K562 (cell line): ENCODE measurements at regions not wholly inside any gene's neighbourhood (a gene's known extent, or its start where the extent isn't known, plus 50 kb on each side); places are given as distances from the start of the nearest gene placed in this dataset.

ENCODE experiments used
- CHD2 ChIP-seq: IDR thresholded peaks from 2 replicates; pipeline ENCODE4 v1.6.1; 2011; ENCODE audit warnings: low read depth, low read length
- CREB1 ChIP-seq, 2 experiments: sonication (generic) in 1 of 2; formaldehyde crosslinking in 1 of 2; IDR thresholded peaks; 2 replicates each; pipeline versions ENCODE4 v1.6.1 to v1.8.0; 2012 to 2022; ENCODE audit warnings: inconsistent platforms in 1 of 2, mild to moderate bottlenecking in 1 of 2, missing genetic modification reagents in 1 of 2, moderate library complexity in 1 of 2
- EZH2 ChIP-seq: IDR thresholded peaks from 2 replicates; pipeline ENCODE4 v1.6.1; 2012; ENCODE audit warnings: low read depth, mild to moderate bottlenecking, inconsistent platforms, low read length, borderline replicate concordance
- GATAD2B ChIP-seq: fragments of 450-650 bp; IDR thresholded peaks from 2 replicates; pipeline ENCODE4 v1.6.1; 2017; ENCODE audit warnings: mild to moderate bottlenecking, borderline replicate concordance
- ZNF609 ChIP-seq: sonication (generic); formaldehyde crosslinking; IDR thresholded peaks from 2 replicates; pipeline ENCODE4 v1.8.1; 2023; ENCODE audit warnings: missing genetic modification reagents, mild to moderate bottlenecking, borderline replicate concordance
- ZNF639 ChIP-seq, 2 experiments: fragments of 200-800 bp in 1 of 2; sonication (Bioruptor generic) in 1 of 2; sonication (generic) in 1 of 2; formaldehyde crosslinking in 1 of 2; IDR thresholded peaks in 1 of 2; conservative IDR thresholded peaks in 1 of 2; 2 replicates each; pipeline versions ENCODE4 v1.5.0 to v1.6.1; 2016 to 2020; ENCODE audit warnings: missing compliant biosample characterization in 1 of 2, missing genetic modification characterization in 1 of 2, missing genetic modification reagents in 1 of 2

- no peak for TF ChIP-seq ZNF639 (CRISPR knock-in tag; conservative IDR thresholded peaks at IDR 0.05 in 1 of 2, IDR thresholded peaks at IDR 0.05 in 1 of 2)
- TF ChIP-seq EZH2 = no peak
- no peak for TF ChIP-seq ZNF609
- no peak for TF ChIP-seq GATAD2B
- no peak for TF ChIP-seq CREB1 (IDR thresholded peaks at IDR 0.05)
- no peak for TF ChIP-seq CREB1 (CRISPR knock-in tag; IDR thresholded peaks at IDR 0.05)
- TF ChIP-seq CHD2 = no peak
These were observed 148.8 kb upstream of the CNOT2 start for GRCh38 chr12:70094467-70094866.
